ENCODE measurements at regions not wholly inside any gene's neighbourhood (a gene's known extent, or its start where the extent isn't known, plus 50 kb on each side); places are given as distances from the start of the nearest gene placed in this dataset.

DNA sequence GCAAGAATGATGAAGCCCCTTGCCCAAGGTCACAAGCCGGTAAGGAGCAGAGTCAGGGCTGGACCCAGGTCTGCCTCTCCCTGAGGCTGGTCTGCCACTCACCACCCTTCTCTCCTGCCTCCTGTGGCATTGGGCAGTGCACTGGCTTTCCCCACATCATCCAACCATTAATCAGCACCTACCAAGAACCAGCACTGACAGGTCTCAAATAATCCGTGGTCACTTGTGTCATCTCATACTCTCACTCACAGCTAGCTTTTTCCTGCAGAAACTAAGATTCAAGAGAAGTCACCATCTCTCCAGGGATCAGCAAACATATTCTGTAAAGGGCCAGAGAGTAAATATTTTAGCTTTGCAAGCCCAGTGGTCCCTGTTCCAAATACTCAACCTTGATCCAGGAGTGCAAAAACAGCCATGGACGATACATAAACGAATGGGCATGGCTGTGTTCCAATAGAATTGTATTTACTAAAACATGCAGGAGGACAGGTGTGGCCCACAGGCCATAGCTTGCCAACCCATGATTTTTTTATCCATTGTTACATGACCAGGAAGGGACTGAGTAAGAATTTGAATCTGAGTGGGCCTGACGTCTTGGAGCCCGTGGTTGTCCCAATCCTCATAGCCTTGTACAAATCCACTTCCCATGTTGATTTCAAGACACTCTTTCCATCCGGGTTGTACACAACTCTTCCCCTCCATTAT lies 374.2 kb downstream of the BCL11B start:
- no peak for DNase-seq (ENCODE audit: low read depth)
- TF ChIP-seq MYC (IDR thresholded peaks at IDR 0.05; ENCODE audit: low read depth, low read length) (no peak), POLR2A (IDR thresholded peaks at IDR 0.05; ENCODE audit: extremely low read depth, insufficient read length) (no peak)
- TF ChIP-seq, protein P1, sequence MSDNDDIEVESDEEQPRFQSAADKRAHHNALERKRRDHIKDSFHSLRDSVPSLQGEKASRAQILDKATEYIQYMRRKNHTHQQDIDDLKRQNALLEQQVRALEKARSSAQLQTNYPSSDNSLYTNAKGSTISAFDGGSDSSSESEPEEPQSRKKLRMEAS (IDR thresholded peaks at IDR 0.05; ENCODE audit: low read depth, low read length), result no peak
- TF ChIP-seq, protein P2, sequence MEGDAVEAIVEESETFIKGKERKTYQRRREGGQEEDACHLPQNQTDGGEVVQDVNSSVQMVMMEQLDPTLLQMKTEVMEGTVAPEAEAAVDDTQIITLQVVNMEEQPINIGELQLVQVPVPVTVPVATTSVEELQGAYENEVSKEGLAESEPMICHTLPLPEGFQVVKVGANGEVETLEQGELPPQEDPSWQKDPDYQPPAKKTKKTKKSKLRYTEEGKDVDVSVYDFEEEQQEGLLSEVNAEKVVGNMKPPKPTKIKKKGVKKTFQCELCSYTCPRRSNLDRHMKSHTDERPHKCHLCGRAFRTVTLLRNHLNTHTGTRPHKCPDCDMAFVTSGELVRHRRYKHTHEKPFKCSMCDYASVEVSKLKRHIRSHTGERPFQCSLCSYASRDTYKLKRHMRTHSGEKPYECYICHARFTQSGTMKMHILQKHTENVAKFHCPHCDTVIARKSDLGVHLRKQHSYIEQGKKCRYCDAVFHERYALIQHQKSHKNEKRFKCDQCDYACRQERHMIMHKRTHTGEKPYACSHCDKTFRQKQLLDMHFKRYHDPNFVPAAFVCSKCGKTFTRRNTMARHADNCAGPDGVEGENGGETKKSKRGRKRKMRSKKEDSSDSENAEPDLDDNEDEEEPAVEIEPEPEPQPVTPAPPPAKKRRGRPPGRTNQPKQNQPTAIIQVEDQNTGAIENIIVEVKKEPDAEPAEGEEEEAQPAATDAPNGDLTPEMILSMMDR (IDR thresholded peaks at IDR 0.05; ENCODE audit: low read depth, low read length), result no peak
- no peak overlapping the region for H3K4me3 ChIP-seq (ENCODE audit: low read depth, low read length)

DNA sequence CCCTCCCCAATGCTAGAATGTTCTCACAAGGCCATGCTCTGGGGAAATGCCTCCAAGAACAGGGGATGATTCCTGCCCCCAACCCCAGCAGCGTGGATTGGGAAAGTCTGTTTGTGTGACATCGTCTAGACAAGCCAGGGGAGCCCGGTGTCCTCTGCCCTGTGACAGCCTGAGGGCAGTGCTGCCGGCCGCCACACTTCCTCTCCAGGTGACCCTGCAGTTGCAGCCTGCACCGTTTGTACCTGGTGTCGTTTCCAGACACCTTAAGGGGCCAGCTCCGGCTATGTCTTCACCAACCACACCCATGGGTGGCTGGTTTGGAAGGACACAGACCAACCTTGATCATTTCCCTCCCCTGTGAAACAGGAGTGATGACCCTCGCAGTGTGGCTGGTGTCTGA lies 372.6 kb downstream of the BCL11B start:
- DNase-seq (ENCODE audit: low read depth), result no peak
- TF ChIP-seq, protein P1 (IDR thresholded peaks at IDR 0.05; ENCODE audit: low read depth, low read length), result no peak
- TF ChIP-seq POLR2A (IDR thresholded peaks at IDR 0.05; ENCODE audit: extremely low read depth, insufficient read length), result no peak

DNA sequence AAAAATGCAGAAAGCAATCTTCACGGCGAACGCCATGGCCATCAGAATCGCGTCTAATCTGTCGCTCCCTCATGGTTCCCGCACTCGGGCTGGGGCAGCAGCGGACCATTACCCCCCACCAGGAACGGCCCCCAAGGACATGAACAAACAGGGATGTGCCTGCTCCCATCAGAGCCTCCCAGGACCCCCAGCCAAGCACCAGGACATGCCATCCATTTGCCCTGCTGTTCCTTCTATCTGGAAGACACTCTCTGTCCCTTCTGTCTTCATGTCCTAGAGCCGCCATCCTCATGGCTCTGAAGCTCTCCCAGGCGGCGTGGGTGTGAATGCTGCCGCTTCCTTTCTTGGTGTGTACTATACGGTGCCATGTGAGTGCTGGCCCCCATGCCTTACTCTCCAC lies 371.8 kb downstream of the BCL11B start:
- no peak for DNase-seq (ENCODE audit: low read depth)
- TF ChIP-seq, protein P1 (IDR thresholded peaks at IDR 0.05; ENCODE audit: low read depth, low read length), result no peak
- TF ChIP-seq MYC (IDR thresholded peaks at IDR 0.05; ENCODE audit: low read depth, low read length) (no peak), POLR2A (IDR thresholded peaks at IDR 0.05; ENCODE audit: extremely low read depth, insufficient read length) (no peak)
- TF ChIP-seq, protein P2 (IDR thresholded peaks at IDR 0.05; ENCODE audit: low read depth, low read length), result no peak
- H3K4me3 ChIP-seq (ENCODE audit: low read depth, low read length), result no peak overlapping the region

More for the DNA sequence above, 372.6 kb downstream of the BCL11B start:
- H3K4me3 ChIP-seq (ENCODE audit: low read depth, low read length), result no peak overlapping the region

DNA sequence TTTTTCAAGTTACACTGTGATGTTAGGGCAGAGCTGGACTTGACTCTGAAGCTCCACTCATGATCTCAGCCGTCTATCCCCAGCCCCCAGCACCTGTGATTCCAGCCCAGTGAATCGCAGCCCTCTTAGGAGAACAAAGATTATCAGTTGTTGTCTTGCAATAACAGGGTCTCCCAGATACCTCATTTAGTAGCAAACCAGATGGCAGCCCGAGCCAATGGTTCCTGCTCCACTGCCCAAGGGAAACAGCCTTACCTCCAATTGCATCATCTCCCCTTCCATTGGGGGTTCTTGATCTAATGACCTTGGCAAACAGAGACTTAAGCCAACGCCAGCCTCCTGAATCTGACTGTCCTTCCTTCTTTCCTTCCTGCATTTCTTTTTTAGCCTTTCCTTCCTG lies 371.2 kb downstream of the BCL11B start:
- DNase-seq (ENCODE audit: low read depth), result no peak

DNA sequence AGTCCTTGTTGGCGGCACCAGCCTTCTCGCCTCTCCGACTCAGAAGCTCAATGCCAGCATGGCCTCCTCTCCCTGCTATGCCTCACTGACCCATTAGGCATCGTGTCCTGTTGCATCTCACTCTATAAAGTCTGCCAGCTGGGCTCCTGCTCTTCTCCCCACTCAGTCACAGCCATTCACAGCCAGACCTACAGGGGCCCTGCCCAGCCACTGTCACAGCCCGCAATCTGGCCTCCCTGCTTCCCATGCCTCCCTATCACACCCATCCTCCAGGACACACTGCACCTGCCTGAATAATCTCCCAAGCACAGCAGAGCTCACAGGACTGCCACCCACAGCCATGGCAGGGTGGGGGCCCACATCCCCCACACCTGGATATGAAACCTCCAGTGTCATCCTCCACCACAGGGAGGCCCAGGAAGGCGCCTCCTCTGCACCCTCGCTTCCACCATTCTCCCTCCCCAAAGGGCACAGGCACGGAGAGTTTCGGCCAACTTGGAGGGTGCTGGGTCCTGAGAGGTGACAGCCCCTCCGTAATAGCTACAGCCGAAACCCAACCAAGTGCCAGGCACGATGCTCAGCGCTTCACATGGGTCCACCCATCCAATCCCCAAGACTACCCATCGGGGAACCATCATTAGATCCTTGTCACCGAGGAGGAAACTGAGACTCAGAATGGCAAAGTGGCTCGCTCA lies 370.3 kb downstream of the BCL11B start:
- no peak for DNase-seq (ENCODE audit: low read depth)
- H3K4me3 ChIP-seq (ENCODE audit: low read depth, low read length), result no peak overlapping the region
- TF ChIP-seq MYC (IDR thresholded peaks at IDR 0.05; ENCODE audit: low read depth, low read length) (no peak), POLR2A (IDR thresholded peaks at IDR 0.05; ENCODE audit: extremely low read depth, insufficient read length) (no peak)
- TF ChIP-seq, protein P2 (IDR thresholded peaks at IDR 0.05; ENCODE audit: low read depth, low read length), result no peak
- TF ChIP-seq, protein P1 (IDR thresholded peaks at IDR 0.05; ENCODE audit: low read depth, low read length), result no peak

More for the DNA sequence above, 371.2 kb downstream of the BCL11B start:
- no peak overlapping the region for H3K4me3 ChIP-seq (ENCODE audit: low read depth, low read length)
- TF ChIP-seq MYC (IDR thresholded peaks at IDR 0.05; ENCODE audit: low read depth, low read length) (no peak), POLR2A (IDR thresholded peaks at IDR 0.05; ENCODE audit: extremely low read depth, insufficient read length) (no peak)
- TF ChIP-seq, protein P1 (IDR thresholded peaks at IDR 0.05; ENCODE audit: low read depth, low read length), result no peak
- TF ChIP-seq, protein P2 (IDR thresholded peaks at IDR 0.05; ENCODE audit: low read depth, low read length), result no peak

DNA sequence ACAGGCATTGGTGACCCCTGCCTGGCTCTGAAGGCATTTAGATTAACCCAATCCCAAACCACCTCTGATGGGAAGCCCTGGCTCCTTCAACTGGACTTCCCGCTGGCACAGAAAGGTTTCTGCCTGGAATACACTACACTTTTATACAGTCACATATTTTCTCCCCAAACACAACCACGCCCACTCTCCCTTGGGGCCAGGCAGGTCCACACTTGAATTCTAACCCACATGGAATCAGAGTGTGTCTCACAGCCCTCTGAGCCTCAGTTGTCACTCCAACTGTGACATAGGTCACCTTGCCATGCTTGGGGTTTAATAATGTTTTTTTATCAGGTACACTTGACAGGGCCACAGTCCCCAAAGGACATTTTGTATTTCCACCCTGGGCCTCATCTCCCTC lies 368.6 kb downstream of the BCL11B start:
- H3K4me3 ChIP-seq (ENCODE audit: low read depth, low read length), result no peak overlapping the region
- DNase-seq (ENCODE audit: low read depth), result no peak
- TF ChIP-seq, protein P2 (IDR thresholded peaks at IDR 0.05; ENCODE audit: low read depth, low read length), result no peak
- TF ChIP-seq, protein P1 (IDR thresholded peaks at IDR 0.05; ENCODE audit: low read depth, low read length), result no peak
- TF ChIP-seq POLR2A (IDR thresholded peaks at IDR 0.05; ENCODE audit: extremely low read depth, insufficient read length) (no peak), MYC (IDR thresholded peaks at IDR 0.05; ENCODE audit: low read depth, low read length) (no peak)

Data from NB4 (cell line).